HG03558 (cell line): ENCODE measurements at regions not wholly inside any gene's neighbourhood (a gene's known extent, or its start where the extent isn't known, plus 50 kb on each side); places are given as distances from the start of the nearest gene placed in this dataset.

Experiments
- ATAC-seq: cut with Tn5 transposase; IDR thresholded peaks from one replicate; pipeline ENCODE4 v1.9.1; 2021; ENCODE audit warnings: moderate number of reproducible peaks; ENCODE audit not compliant: unreplicated experiment; ENCODE audit errors: extremely low read depth

GRCh38 chr13:88068316-88068715 is 397.1 kb downstream of the SLITRK5 start:
- ATAC-seq, result no peak

GRCh38 chr13:88068975-88069374 is 397.8 kb downstream of the SLITRK5 start:
- ATAC-seq, result no peak

GRCh38 chr13:88071371-88071770 is 400.2 kb downstream of the SLITRK5 start:
- ATAC-seq, result no peak

GRCh38 chr13:88074794-88075510 is 403.8 kb downstream of the SLITRK5 start:
- no peak for ATAC-seq

- ATAC-seq, result no peak
Measured at GRCh38 chr13:88085036-88085435, 413.9 kb downstream of the SLITRK5 start.

GRCh38 chr13:88086577-88086976 is 415.4 kb downstream of the SLITRK5 start:
- no peak for ATAC-seq

GRCh38 chr13:88097541-88097940 is 426.4 kb downstream of the SLITRK5 start:
- no peak for ATAC-seq

- no peak for ATAC-seq
Measured at GRCh38 chr13:88103824-88104223, 432.7 kb downstream of the SLITRK5 start.

GRCh38 chr13:88104576-88104975 is 433.4 kb downstream of the SLITRK5 start:
- no peak for ATAC-seq

- ATAC-seq, result no peak
Measured at GRCh38 chr13:88107570-88107969, 436.4 kb downstream of the SLITRK5 start.

GRCh38 chr13:88112526-88112925 is 441.4 kb downstream of the SLITRK5 start:
- ATAC-seq, result no peak

GRCh38 chr13:88115976-88116375 is 444.8 kb downstream of the SLITRK5 start:
- no peak for ATAC-seq

GRCh38 chr13:88118952-88119351 is 447.8 kb downstream of the SLITRK5 start:
- no peak for ATAC-seq

- no peak for ATAC-seq
Measured at GRCh38 chr13:88124142-88124541, 453.0 kb downstream of the SLITRK5 start.

GRCh38 chr13:88125055-88125454 is 453.9 kb downstream of the SLITRK5 start:
- no peak for ATAC-seq

GRCh38 chr13:88136098-88136790 is 465.1 kb downstream of the SLITRK5 start:
- no peak for ATAC-seq

- no peak for ATAC-seq
Measured at GRCh38 chr13:88142653-88143052, 471.5 kb downstream of the SLITRK5 start.

- ATAC-seq, result no peak
Measured at GRCh38 chr13:88144580-88144979, 473.4 kb downstream of the SLITRK5 start.

GRCh38 chr13:88153353-88153752 is 482.2 kb downstream of the SLITRK5 start:
- no peak for ATAC-seq

- no peak for ATAC-seq
Measured at GRCh38 chr13:88154001-88154400, 482.8 kb downstream of the SLITRK5 start.

GRCh38 chr13:88162076-88162702 is 491.0 kb downstream of the SLITRK5 start:
- ATAC-seq, result no peak
